Activated CD8-positive, alpha-beta memory T cell treated with anti-CD3 and anti-CD28 coated beads for 48 hours (primary cell): ENCODE measurements at regions not wholly inside any gene's neighbourhood (a gene's known extent, or its start where the extent isn't known, plus 50 kb on each side); places are given as distances from the start of the nearest gene placed in this dataset.

Experiments used
- DNase-seq, 3 experiments: peaks; one replicate each; pipeline ENCODE4 v3.0.0-alpha.2; 2020; ENCODE audit warnings: low read depth in 2 of 3, low spot score in 2 of 3

- DNase-seq = no peak
Measured at GRCh38 chr4:124372916-124373315, 339.6 kb downstream of the ANKRD50 start.

- no peak for DNase-seq
Measured at GRCh38 chr4:124386163-124386562, 326.4 kb downstream of the ANKRD50 start.

GRCh38 chr4:124386648-124387047, 325.9 kb downstream of the ANKRD50 start:
- no peak for DNase-seq

GRCh38 chr4:124389591-124389990, 322.9 kb downstream of the ANKRD50 start:
- no peak for DNase-seq

GRCh38 chr4:124390861-124391260, 321.7 kb downstream of the ANKRD50 start:
- DNase-seq = no peak

- DNase-seq = no peak
Measured at GRCh38 chr4:124396333-124396732, 316.2 kb downstream of the ANKRD50 start.

GRCh38 chr4:124401606-124402005, 310.9 kb downstream of the ANKRD50 start:
- no peak for DNase-seq

- no peak for DNase-seq
Measured at GRCh38 chr4:124409044-124409443, 303.5 kb downstream of the ANKRD50 start.

- DNase-seq = no peak
Measured at GRCh38 chr4:124414276-124415040, 298.1 kb downstream of the ANKRD50 start.

GRCh38 chr4:124415146-124415545, 297.4 kb downstream of the ANKRD50 start:
- no peak for DNase-seq

- DNase-seq = no peak
Measured at GRCh38 chr4:124417371-124417770, 295.2 kb downstream of the ANKRD50 start.

GRCh38 chr4:124420166-124420695, 292.3 kb downstream of the ANKRD50 start:
- no peak for DNase-seq

- DNase-seq = no peak
Measured at GRCh38 chr4:124423160-124423559, 289.4 kb downstream of the ANKRD50 start.

- DNase-seq = no peak
Measured at GRCh38 chr4:124426279-124426678, 286.3 kb downstream of the ANKRD50 start.

GRCh38 chr4:124427095-124427767, 285.3 kb downstream of the ANKRD50 start:
- no peak for DNase-seq

- no peak for DNase-seq
Measured at GRCh38 chr4:124428648-124429047, 283.9 kb downstream of the ANKRD50 start.

GRCh38 chr4:124429746-124430250, 282.7 kb downstream of the ANKRD50 start:
- DNase-seq = no peak

GRCh38 chr4:124431653-124432192, 280.8 kb downstream of the ANKRD50 start:
- no peak for DNase-seq

- no peak for DNase-seq
Measured at GRCh38 chr4:124432500-124432899, 280.0 kb downstream of the ANKRD50 start.

GRCh38 chr4:124433044-124433443, 279.5 kb downstream of the ANKRD50 start:
- no peak for DNase-seq

- DNase-seq = no peak
Measured at GRCh38 chr4:124433500-124433899, 279.0 kb downstream of the ANKRD50 start.
